Calu3 (cell line): ENCODE measurements at regions not wholly inside any gene's neighbourhood (a gene's known extent, or its start where the extent isn't known, plus 50 kb on each side); places are given as distances from the start of the nearest gene placed in this dataset.
"Not testable (repeated sequence)": the region's sequence is repeated elsewhere in the genome, so short reads cannot be mapped to it uniquely, and the experiment has no call there.

ENCODE experiments used
- BruUV-seq: library from RNA; stranded (reverse); fragments of 400-500 nt; replicated peaks from 2 replicates; lab custom pipeline; 2021; lab: Mats Ljungman, UMichigan
- CTCF ChIA-PET: fragments of 300-600 bp; sonication (Branson Sonifier 250); formaldehyde crosslinking; loops from one replicate; lab custom pipeline; 2022; ENCODE audit warnings: antibody characterized with exemption; lab: Charles Lee
- DNase-seq: peaks from one replicate; pipeline ENCODE4 v3.0.0; 2022
- H3K27ac Mint-ChIP-seq: one replicate; pipeline ENCODE4 v1.8.0; 2022; ENCODE audit warnings: mixed read lengths; ENCODE audit not compliant: unreplicated experiment
- H3K27me3 Mint-ChIP-seq: one replicate; pipeline ENCODE4 v1.8.0; 2022; ENCODE audit warnings: mixed read lengths; ENCODE audit not compliant: unreplicated experiment
- H3K36me3 Mint-ChIP-seq: one replicate; pipeline ENCODE4 v1.8.0; 2022; ENCODE audit warnings: mild to moderate bottlenecking, moderate library complexity, mixed read lengths; ENCODE audit not compliant: insufficient read depth, unreplicated experiment
- H3K4me1 Mint-ChIP-seq: one replicate; pipeline ENCODE4 v1.8.0; 2022; ENCODE audit warnings: mild to moderate bottlenecking, low read depth, mixed read lengths; ENCODE audit not compliant: unreplicated experiment
- H3K4me3 Mint-ChIP-seq: one replicate; pipeline ENCODE4 v1.8.0; 2022; ENCODE audit warnings: mild to moderate bottlenecking, low read depth, moderate library complexity, mixed read lengths; ENCODE audit not compliant: unreplicated experiment
- H3K9me3 Mint-ChIP-seq: one replicate; pipeline ENCODE4 v1.8.0; 2022; ENCODE audit warnings: low read depth, mixed read lengths; ENCODE audit not compliant: unreplicated experiment
- intact Hi-C: fragments of 100-400 bp; cut with micrococcal nuclease; formaldehyde crosslinking; loops from one replicate; pipeline ENCODE4 v1.10.0; 2022; ENCODE audit not compliant: unreplicated experiment
- TF ChIP-seq, protein P1 (sequence below): fragments of 200-600 bp; IDR thresholded peaks from one replicate; pipeline ENCODE4 v1.8.0; 2022; ENCODE audit warnings: antibody characterized with exemption; ENCODE audit not compliant: unreplicated experiment

DNA sequence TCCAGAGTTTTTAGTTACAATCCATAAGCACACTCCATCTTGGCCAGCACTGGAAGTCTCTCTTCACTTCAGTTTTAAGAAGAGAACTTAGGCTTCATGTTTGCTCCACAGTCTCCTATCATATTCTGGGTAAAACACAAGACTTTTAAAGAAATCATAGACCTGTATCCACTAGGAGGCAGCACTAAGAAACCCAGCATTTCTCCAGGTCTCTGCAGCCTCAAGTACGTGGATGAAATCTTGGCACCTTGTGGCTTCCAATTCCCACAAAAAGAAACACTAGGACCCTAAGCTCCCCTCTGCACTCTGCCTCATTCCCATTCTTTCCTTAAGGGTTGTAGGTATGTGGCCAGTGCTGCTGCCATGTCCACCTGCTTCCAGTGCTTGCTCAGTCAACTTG, 367.3 kb upstream of the CASK start:
- intact Hi-C loops: loop anchor here (1.0 kb wide), 1 partner anchor 368 kb away; no protein-coding TSS in a partner anchor
- no peak overlapping the region for H3K4me3 Mint-ChIP-seq
- DNase-seq: no peak
- H3K36me3 Mint-ChIP-seq: no peaks in the 10 kb centered on the region
- TF ChIP-seq, protein P1, sequence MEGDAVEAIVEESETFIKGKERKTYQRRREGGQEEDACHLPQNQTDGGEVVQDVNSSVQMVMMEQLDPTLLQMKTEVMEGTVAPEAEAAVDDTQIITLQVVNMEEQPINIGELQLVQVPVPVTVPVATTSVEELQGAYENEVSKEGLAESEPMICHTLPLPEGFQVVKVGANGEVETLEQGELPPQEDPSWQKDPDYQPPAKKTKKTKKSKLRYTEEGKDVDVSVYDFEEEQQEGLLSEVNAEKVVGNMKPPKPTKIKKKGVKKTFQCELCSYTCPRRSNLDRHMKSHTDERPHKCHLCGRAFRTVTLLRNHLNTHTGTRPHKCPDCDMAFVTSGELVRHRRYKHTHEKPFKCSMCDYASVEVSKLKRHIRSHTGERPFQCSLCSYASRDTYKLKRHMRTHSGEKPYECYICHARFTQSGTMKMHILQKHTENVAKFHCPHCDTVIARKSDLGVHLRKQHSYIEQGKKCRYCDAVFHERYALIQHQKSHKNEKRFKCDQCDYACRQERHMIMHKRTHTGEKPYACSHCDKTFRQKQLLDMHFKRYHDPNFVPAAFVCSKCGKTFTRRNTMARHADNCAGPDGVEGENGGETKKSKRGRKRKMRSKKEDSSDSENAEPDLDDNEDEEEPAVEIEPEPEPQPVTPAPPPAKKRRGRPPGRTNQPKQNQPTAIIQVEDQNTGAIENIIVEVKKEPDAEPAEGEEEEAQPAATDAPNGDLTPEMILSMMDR: no peak
- H3K27ac Mint-ChIP-seq: no peak overlapping the region
- H3K27me3 Mint-ChIP-seq: no peaks in the 10 kb centered on the region
- CTCF ChIA-PET: interaction anchor here (0.8 kb wide), 1 partner anchor 239 kb away, joined by 3 read pairs; no protein-coding TSS in a partner anchor
- H3K4me1 Mint-ChIP-seq: no peaks in the 10 kb centered on the region
- no TSS peak for BruUV-seq
- H3K9me3 Mint-ChIP-seq: no peaks in the 10 kb centered on the region

- H3K27me3 Mint-ChIP-seq: no peaks in the 10 kb centered on the region
- H3K9me3 Mint-ChIP-seq: no peaks in the 10 kb centered on the region
- no peak overlapping the region for H3K27ac Mint-ChIP-seq
- no peak for DNase-seq
- no peak overlapping the region for H3K4me3 Mint-ChIP-seq
- CTCF ChIA-PET: interaction anchor here (0.7 kb wide), 1 partner anchor 55 kb away, joined by 6 read pairs; no protein-coding TSS in a partner anchor
- TF ChIP-seq, protein P1: no peak
- no peaks in the 10 kb centered on the region for H3K4me1 Mint-ChIP-seq
- BruUV-seq: no TSS peak
- no peaks in the 10 kb centered on the region for H3K36me3 Mint-ChIP-seq
- intact Hi-C loops: loop anchor here (1.0 kb wide), 1 partner anchor 367 kb away; no protein-coding TSS in a partner anchor
Observed at GRCh38 chrX:42289492-42290385, 366.4 kb upstream of the CASK start.

DNA sequence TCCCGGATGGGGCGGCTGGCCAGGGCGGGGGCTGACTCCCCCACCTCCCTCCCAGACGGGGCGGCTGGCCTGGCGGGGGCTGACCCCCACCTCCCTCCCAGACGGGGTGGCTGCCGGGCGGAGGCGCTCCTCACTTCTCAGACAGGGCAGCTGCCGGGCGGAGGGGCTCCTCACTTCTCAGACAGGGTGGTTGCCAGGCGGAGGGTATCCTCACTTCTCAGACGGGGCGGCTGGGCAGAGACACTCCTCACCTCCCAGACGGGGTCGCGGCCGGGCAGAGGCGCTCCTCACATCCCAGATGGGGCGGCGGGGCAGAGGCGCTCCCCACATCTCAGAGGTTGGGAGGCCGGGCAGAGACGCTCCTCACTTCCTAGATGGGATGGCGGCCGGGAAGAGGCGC, 362.3 kb upstream of the CASK start:
- CTCF ChIA-PET, H3K27me3 Mint-ChIP-seq, H3K9me3 Mint-ChIP-seq, H3K4me1 Mint-ChIP-seq, H3K27ac Mint-ChIP-seq, H3K4me3 Mint-ChIP-seq, intact Hi-C loops, BruUV-seq, DNase-seq, H3K36me3 Mint-ChIP-seq: not testable (repeated sequence)

DNA sequence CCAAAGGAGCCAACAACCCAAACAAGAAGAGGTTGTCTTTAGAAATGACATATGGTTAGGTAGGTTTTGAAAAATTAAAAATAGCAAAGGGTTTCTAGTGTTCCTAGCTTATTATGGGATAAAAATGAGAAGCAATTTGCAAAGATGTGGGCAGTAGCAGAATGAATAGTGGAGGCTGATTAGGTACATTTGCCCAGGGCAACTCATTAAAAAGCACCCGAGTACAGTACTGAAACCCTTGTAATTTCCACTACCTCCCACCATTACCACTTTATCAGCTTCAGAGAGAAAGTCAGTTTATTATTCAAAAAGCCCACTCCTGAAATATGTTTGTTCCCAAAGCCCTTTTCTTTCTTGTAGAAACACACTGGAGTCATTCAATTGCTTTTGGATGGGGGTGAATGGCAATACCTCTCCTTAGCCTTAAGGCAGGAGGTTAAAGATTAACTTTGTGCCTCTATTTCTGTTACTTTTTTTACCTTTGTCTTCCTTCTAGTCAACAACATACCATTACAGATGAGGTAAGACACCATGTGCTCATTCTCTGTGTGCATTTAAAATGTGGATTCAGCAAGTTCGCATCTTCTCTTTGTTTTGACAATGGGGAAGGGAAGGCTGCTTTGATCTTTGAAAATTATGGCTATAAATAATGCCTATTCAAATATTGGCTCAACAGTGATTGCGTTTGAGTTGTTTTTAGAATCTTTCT, 353.8 kb upstream of the CASK start:
- H3K27me3 Mint-ChIP-seq: no peaks in the 10 kb centered on the region
- intact Hi-C loops: no loop called here
- BruUV-seq: no TSS peak
- H3K36me3 Mint-ChIP-seq: no peaks in the 10 kb centered on the region
- H3K4me1 Mint-ChIP-seq: no peaks in the 10 kb centered on the region
- no peak for DNase-seq
- H3K27ac Mint-ChIP-seq: no peak overlapping the region
- TF ChIP-seq, protein P1: no peak
- H3K9me3 Mint-ChIP-seq: peaks cover 4% of the 10 kb centered on the region
- CTCF ChIA-PET: no interaction called here
- no peak overlapping the region for H3K4me3 Mint-ChIP-seq
